Activated naive CD8-positive, alpha-beta T cell treated with anti-CD3 and anti-CD28 coated beads, Interleukin-2, amount 10 ng/mL, durations not matched to agents 7 days and 5 days (primary cell): ENCODE measurements at regions not wholly inside any gene's neighbourhood (a gene's known extent, or its start where the extent isn't known, plus 50 kb on each side); places are given as distances from the start of the nearest gene placed in this dataset.

Experiments
- ATAC-seq: fragments of 150-1000 bp; cut with Tn5 transposase; one replicate; pipeline ENCODE4 v1.10.0; 2021; ENCODE audit warnings: low read depth, moderate library complexity
- POLR2A ChIA-PET: fragments of 350-600 bp; sonication (Branson Sonifier 250); formaldehyde crosslinking; loops from one replicate; lab custom pipeline; 2021; ENCODE audit warnings: antibody characterized with exemption; lab: Charles Lee
- DNase-seq: peaks from one replicate; pipeline ENCODE4 v3.0.0; 2021
- H3K27ac Mint-ChIP-seq: one replicate; pipeline ENCODE4 v1.8.0; 2022; ENCODE audit warnings: mild to moderate bottlenecking, mixed read lengths
- H3K27me3 Mint-ChIP-seq: one replicate; pipeline ENCODE4 v1.8.0; 2022; ENCODE audit warnings: mild to moderate bottlenecking, moderate library complexity, mixed read lengths
- H3K36me3 Mint-ChIP-seq: one replicate; pipeline ENCODE4 v1.8.0; 2021; ENCODE audit warnings: mild to moderate bottlenecking, mixed read lengths
- H3K4me1 Mint-ChIP-seq: one replicate; pipeline ENCODE4 v1.8.0; 2021; ENCODE audit warnings: mixed read lengths
- H3K4me3 Mint-ChIP-seq: one replicate; pipeline ENCODE4 v1.8.0; 2022; ENCODE audit warnings: mild to moderate bottlenecking, moderate library complexity, mixed read lengths
- H3K9me3 Mint-ChIP-seq: one replicate; pipeline ENCODE4 v1.8.0; 2021; ENCODE audit warnings: mixed read lengths

GRCh38 chr14:39948235-39948634 lies 516.0 kb upstream of the FBXO33 start:
- Mint-ChIP-seq H3K9me3 (peaks cover 14% of the 10 kb centered on the region), H3K27ac (no peak overlapping the region), H3K4me1 (no peaks in the 10 kb centered on the region), H3K27me3 (no peaks in the 10 kb centered on the region), H3K36me3 (no peaks in the 10 kb centered on the region), H3K4me3 (no peak overlapping the region)
- ATAC-seq: no peak
- POLR2A ChIA-PET: no interaction called here
- DNase-seq: no peak

- POLR2A ChIA-PET: no interaction called here
Observed at GRCh38 chr14:39946807-39947206, 514.6 kb upstream of the FBXO33 start.

GRCh38 chr14:39939023-39939422 lies 506.8 kb upstream of the FBXO33 start:
- Mint-ChIP-seq H3K36me3 (no peaks in the 10 kb centered on the region), H3K9me3 (peaks cover 2% of the 10 kb centered on the region), H3K27ac (no peak overlapping the region), H3K27me3 (no peaks in the 10 kb centered on the region), H3K4me3 (no peak overlapping the region), H3K4me1 (no peaks in the 10 kb centered on the region)
- no peak for DNase-seq
- POLR2A ChIA-PET: no interaction called here
- ATAC-seq: no peak

More at GRCh38 chr14:39946807-39947206, 514.6 kb upstream of the FBXO33 start:
- ATAC-seq: no peak
- Mint-ChIP-seq H3K27me3 (no peaks in the 10 kb centered on the region), H3K4me1 (no peaks in the 10 kb centered on the region), H3K36me3 (no peaks in the 10 kb centered on the region), H3K9me3 (peaks cover 11% of the 10 kb centered on the region), H3K27ac (no peak overlapping the region), H3K4me3 (no peak overlapping the region)
- DNase-seq: no peak

GRCh38 chr14:39912192-39913100 lies 480.2 kb upstream of the FBXO33 start:
- ATAC-seq (no peak), DNase-seq (no peak)
- no peak overlapping the region for H3K4me3 Mint-ChIP-seq
- no peak overlapping the region for H3K27ac Mint-ChIP-seq
- H3K4me1 Mint-ChIP-seq: no peaks in the 10 kb centered on the region
- H3K9me3 Mint-ChIP-seq: no peaks in the 10 kb centered on the region
- POLR2A ChIA-PET: no interaction called here
- no peaks in the 10 kb centered on the region for H3K27me3 Mint-ChIP-seq
- H3K36me3 Mint-ChIP-seq: no peaks in the 10 kb centered on the region

- DNase-seq (no peak), ATAC-seq (no peak)
- H3K9me3 Mint-ChIP-seq: peaks cover 11% of the 10 kb centered on the region
- H3K27me3 Mint-ChIP-seq: no peaks in the 10 kb centered on the region
- no peak overlapping the region for H3K27ac Mint-ChIP-seq
- POLR2A ChIA-PET: no interaction called here
- no peaks in the 10 kb centered on the region for H3K36me3 Mint-ChIP-seq
- H3K4me1 Mint-ChIP-seq: no peaks in the 10 kb centered on the region
- H3K4me3 Mint-ChIP-seq: no peak overlapping the region
Observed at GRCh38 chr14:39897657-39898056, 465.4 kb upstream of the FBXO33 start.

- no peaks in the 10 kb centered on the region for H3K36me3 Mint-ChIP-seq
- H3K4me3 Mint-ChIP-seq: no peak overlapping the region
- H3K4me1 Mint-ChIP-seq: no peaks in the 10 kb centered on the region
- ATAC-seq: no peak
- no peak overlapping the region for H3K27ac Mint-ChIP-seq
- DNase-seq: no peak
- peaks cover 12% of the 10 kb centered on the region for H3K9me3 Mint-ChIP-seq
- no peaks in the 10 kb centered on the region for H3K27me3 Mint-ChIP-seq
- POLR2A ChIA-PET: no interaction called here
Observed at GRCh38 chr14:39890026-39890425, 457.8 kb upstream of the FBXO33 start.

GRCh38 chr14:39884091-39884490 lies 451.9 kb upstream of the FBXO33 start:
- Mint-ChIP-seq H3K4me1 (no peaks in the 10 kb centered on the region), H3K9me3 (peaks cover 4% of the 10 kb centered on the region), H3K27me3 (no peaks in the 10 kb centered on the region), H3K4me3 (no peak overlapping the region), H3K27ac (no peak overlapping the region), H3K36me3 (no peaks in the 10 kb centered on the region)
- DNase-seq (no peak), ATAC-seq (no peak)
- POLR2A ChIA-PET: no interaction called here

- Mint-ChIP-seq H3K9me3 (peaks cover 1% of the 10 kb centered on the region), H3K4me3 (no peak overlapping the region), H3K36me3 (no peaks in the 10 kb centered on the region), H3K27ac (no peak overlapping the region), H3K4me1 (no peaks in the 10 kb centered on the region), H3K27me3 (no peaks in the 10 kb centered on the region)
- DNase-seq: no peak
- ATAC-seq: no peak
- POLR2A ChIA-PET: no interaction called here
Observed at GRCh38 chr14:39880965-39881364, 448.7 kb upstream of the FBXO33 start.

GRCh38 chr14:39880106-39880695 lies 448.0 kb upstream of the FBXO33 start:
- ATAC-seq: no peak
- Mint-ChIP-seq H3K4me3 (no peak overlapping the region), H3K27me3 (no peaks in the 10 kb centered on the region), H3K27ac (no peak overlapping the region), H3K9me3 (peaks cover 1% of the 10 kb centered on the region), H3K4me1 (no peaks in the 10 kb centered on the region), H3K36me3 (no peaks in the 10 kb centered on the region)
- POLR2A ChIA-PET: no interaction called here
- no peak for DNase-seq

GRCh38 chr14:39877577-39878190 lies 445.5 kb upstream of the FBXO33 start:
- no peak for DNase-seq
- ATAC-seq: no peak
- Mint-ChIP-seq H3K27me3 (no peaks in the 10 kb centered on the region), H3K4me3 (no peak overlapping the region), H3K9me3 (no peaks in the 10 kb centered on the region), H3K36me3 (no peaks in the 10 kb centered on the region), H3K27ac (no peak overlapping the region), H3K4me1 (no peaks in the 10 kb centered on the region)
- POLR2A ChIA-PET: no interaction called here

GRCh38 chr14:39876916-39877315 lies 444.7 kb upstream of the FBXO33 start:
- no peaks in the 10 kb centered on the region for H3K27me3 Mint-ChIP-seq
- H3K27ac Mint-ChIP-seq: no peak overlapping the region
- POLR2A ChIA-PET: no interaction called here
- no peak for DNase-seq
- no peaks in the 10 kb centered on the region for H3K9me3 Mint-ChIP-seq
- no peak for ATAC-seq
- no peaks in the 10 kb centered on the region for H3K4me1 Mint-ChIP-seq
- no peak overlapping the region for H3K4me3 Mint-ChIP-seq
- H3K36me3 Mint-ChIP-seq: no peaks in the 10 kb centered on the region

- ATAC-seq: no peak
- Mint-ChIP-seq H3K36me3 (no peaks in the 10 kb centered on the region), H3K27me3 (no peaks in the 10 kb centered on the region), H3K9me3 (no peaks in the 10 kb centered on the region), H3K4me1 (no peaks in the 10 kb centered on the region), H3K27ac (no peak overlapping the region), H3K4me3 (no peak overlapping the region)
- POLR2A ChIA-PET: no interaction called here
- DNase-seq: no peak
Observed at GRCh38 chr14:39875028-39875427, 442.8 kb upstream of the FBXO33 start.

- no peak for DNase-seq
- H3K9me3 Mint-ChIP-seq: no peaks in the 10 kb centered on the region
- no peak for ATAC-seq
- H3K27ac Mint-ChIP-seq: no peak overlapping the region
- no peaks in the 10 kb centered on the region for H3K4me1 Mint-ChIP-seq
- H3K36me3 Mint-ChIP-seq: no peaks in the 10 kb centered on the region
- POLR2A ChIA-PET: no interaction called here
- no peaks in the 10 kb centered on the region for H3K27me3 Mint-ChIP-seq
- no peak overlapping the region for H3K4me3 Mint-ChIP-seq
Observed at GRCh38 chr14:39873791-39874190, 441.6 kb upstream of the FBXO33 start.

GRCh38 chr14:39868949-39869348 lies 436.7 kb upstream of the FBXO33 start:
- Mint-ChIP-seq H3K4me1 (no peaks in the 10 kb centered on the region), H3K9me3 (peaks cover 1% of the 10 kb centered on the region), H3K4me3 (no peak overlapping the region), H3K27me3 (no peaks in the 10 kb centered on the region), H3K27ac (no peak overlapping the region), H3K36me3 (no peaks in the 10 kb centered on the region)
- POLR2A ChIA-PET: no interaction called here
- DNase-seq (no peak), ATAC-seq (no peak)
